NCI-H526 treated with DMSO at 0.1 percent for 48 hours (cell line): ENCODE measurements at regions not wholly inside any gene's neighbourhood (a gene's known extent, or its start where the extent isn't known, plus 50 kb on each side); places are given as distances from the start of the nearest gene placed in this dataset.
"Not testable (repeated sequence)": the region's sequence is repeated elsewhere in the genome, so short reads cannot be mapped to it uniquely, and the experiment has no call there.

ENCODE experiments used
- DNase-seq: peaks from one replicate; lab custom pipeline; 2025; lab: John Stamatoyannopoulos, UW

GRCh38 chr6:49370518-49370917, 92.5 kb downstream of the MMUT start:
- no peak for DNase-seq

- DNase-seq: no peak
These were observed 96.5 kb downstream of the MMUT start for GRCh38 chr6:49366539-49366938.

- no peak for DNase-seq
These were observed 114.5 kb downstream of the MMUT start for GRCh38 chr6:49348561-49348960.

GRCh38 chr6:49342410-49342809, 120.6 kb downstream of the MMUT start:
- DNase-seq: peak; percentile 95

- no peak for DNase-seq
These were observed 121.2 kb downstream of the MMUT start for GRCh38 chr6:49341869-49342268.

- peak; percentile 72 for DNase-seq
These were observed 124.0 kb downstream of the MMUT start for GRCh38 chr6:49339096-49339495.

- DNase-seq: no peak
These were observed 126.4 kb downstream of the MMUT start for GRCh38 chr6:49336514-49337131.

- DNase-seq: peak; percentile 5
These were observed 129.5 kb downstream of the MMUT start for GRCh38 chr6:49333345-49334125.

GRCh38 chr6:49332781-49333180, 130.3 kb downstream of the MMUT start:
- DNase-seq: no peak

GRCh38 chr6:49329186-49329585, 133.9 kb downstream of the MMUT start:
- no peak for DNase-seq

- no peak for DNase-seq
These were observed 134.9 kb downstream of the MMUT start for GRCh38 chr6:49328051-49328744.

GRCh38 chr6:49327571-49327970, 135.5 kb downstream of the MMUT start:
- DNase-seq: no peak

- DNase-seq: no peak
These were observed 136.0 kb downstream of the MMUT start for GRCh38 chr6:49327005-49327404.

- DNase-seq: no peak
These were observed 136.7 kb downstream of the MMUT start for GRCh38 chr6:49326347-49326746.

GRCh38 chr6:49325891-49326290, 137.2 kb downstream of the MMUT start:
- no peak for DNase-seq

- no peak for DNase-seq
These were observed 140.2 kb downstream of the MMUT start for GRCh38 chr6:49322861-49323260.

GRCh38 chr6:49321561-49322072, 141.4 kb downstream of the MMUT start:
- no peak for DNase-seq

GRCh38 chr6:49305010-49305409, 158.0 kb downstream of the MMUT start:
- no peak for DNase-seq

- not testable (repeated sequence) for DNase-seq
These were observed 158.7 kb downstream of the MMUT start for GRCh38 chr6:49304393-49304792.

- DNase-seq: no peak
These were observed 162.1 kb downstream of the MMUT start for GRCh38 chr6:49300911-49301310.

- no peak for DNase-seq
These were observed 162.6 kb downstream of the MMUT start for GRCh38 chr6:49300443-49300842.

GRCh38 chr6:49299279-49299678, 163.8 kb downstream of the MMUT start:
- DNase-seq: no peak

GRCh38 chr6:49284180-49284579, 178.9 kb downstream of the MMUT start:
- DNase-seq: no peak
